ENCODE measurements at regions not wholly inside any gene's neighbourhood (a gene's known extent, or its start where the extent isn't known, plus 50 kb on each side); places are given as distances from the start of the nearest gene placed in this dataset.
A peak's percentile ranks its signal among the peaks of the same experiment; 100 is the strongest.

DNA sequence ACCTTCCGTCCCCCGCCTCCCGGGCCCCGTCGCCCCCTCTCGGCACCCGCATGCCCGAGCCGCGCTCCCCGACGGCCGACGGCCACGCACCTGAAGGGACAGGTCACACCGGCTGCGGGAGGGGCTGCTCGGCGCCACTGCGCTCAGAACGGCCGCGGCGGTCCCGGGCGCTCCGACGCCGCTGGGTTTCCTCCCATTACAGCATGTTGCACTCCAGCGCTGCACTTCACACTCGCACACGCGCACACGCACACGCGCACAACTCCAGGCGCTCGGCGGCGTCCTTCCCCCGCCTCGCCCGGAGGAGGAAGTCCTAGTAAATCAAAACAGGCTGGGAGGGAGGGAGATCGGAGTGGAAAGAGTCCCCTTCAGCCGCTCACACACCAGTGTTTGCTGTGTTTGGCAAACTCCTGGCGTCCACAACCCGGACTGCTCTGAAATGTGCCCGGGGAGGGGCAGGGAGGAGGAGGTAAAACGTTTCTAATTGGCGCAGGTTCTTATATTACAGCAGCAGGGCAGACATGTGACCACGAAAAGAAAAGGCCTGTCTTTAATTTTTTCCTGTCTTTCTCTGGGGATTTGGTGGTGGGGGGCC is 76.7 kb upstream of the VGLL4 start:
- Histone ChIP-seq H4K20me1 (ENCODE audit: control insufficient read depth, extremely low read depth, insufficient read depth, low read length) (peaks cover 2% of the 10 kb centered on the region), H3K9me1 (ENCODE audit: control insufficient read depth, extremely low read depth, insufficient read depth, low read length) (no peaks in the 10 kb centered on the region), H3K4me3 (ENCODE audit: control insufficient read depth in 2 of 3, extremely low read depth in 1 of 3, insufficient read depth in 2 of 3, low read depth in 1 of 3, low read length in 3 of 3) (peak overlapping the region; percentile 79 to 89 (median 88)), H2AFZ (ENCODE audit: control insufficient read depth, low read length) (peak overlapping the region; percentile 87), H3K27me3 (ENCODE audit: control insufficient read depth, extremely low read depth, insufficient read depth, low read length) (peaks cover under 1% of the 10 kb centered on the region), H3K27ac (ENCODE audit: control insufficient read depth, insufficient read depth, low read length) (peak overlapping the region; percentile 86), H3K4me2 (ENCODE audit: control insufficient read depth, extremely low read depth, insufficient read depth, low read depth, low read length) (peak overlapping the region; percentile 94), H3K4me1 (ENCODE audit: control insufficient read depth, extremely low read depth, insufficient read depth, low read length) (peaks cover 33% of the 10 kb centered on the region), H3K9ac (ENCODE audit: control insufficient read depth, extremely low read depth, insufficient read depth, low read length) (peak overlapping the region; percentile 89), H3K36me3 (ENCODE audit: control insufficient read depth in 2 of 2, extremely low read depth in 1 of 2, insufficient read depth in 2 of 2, low read length in 2 of 2) (no peaks in the 10 kb centered on the region), H3K9me3 (ENCODE audit: control insufficient read depth, low read depth, low read length) (no peaks in the 10 kb centered on the region), H3K79me2 (ENCODE audit: control insufficient read depth, insufficient read depth, low read length) (peaks cover 42% of the 10 kb centered on the region)
- TF ChIP-seq, protein P1, sequence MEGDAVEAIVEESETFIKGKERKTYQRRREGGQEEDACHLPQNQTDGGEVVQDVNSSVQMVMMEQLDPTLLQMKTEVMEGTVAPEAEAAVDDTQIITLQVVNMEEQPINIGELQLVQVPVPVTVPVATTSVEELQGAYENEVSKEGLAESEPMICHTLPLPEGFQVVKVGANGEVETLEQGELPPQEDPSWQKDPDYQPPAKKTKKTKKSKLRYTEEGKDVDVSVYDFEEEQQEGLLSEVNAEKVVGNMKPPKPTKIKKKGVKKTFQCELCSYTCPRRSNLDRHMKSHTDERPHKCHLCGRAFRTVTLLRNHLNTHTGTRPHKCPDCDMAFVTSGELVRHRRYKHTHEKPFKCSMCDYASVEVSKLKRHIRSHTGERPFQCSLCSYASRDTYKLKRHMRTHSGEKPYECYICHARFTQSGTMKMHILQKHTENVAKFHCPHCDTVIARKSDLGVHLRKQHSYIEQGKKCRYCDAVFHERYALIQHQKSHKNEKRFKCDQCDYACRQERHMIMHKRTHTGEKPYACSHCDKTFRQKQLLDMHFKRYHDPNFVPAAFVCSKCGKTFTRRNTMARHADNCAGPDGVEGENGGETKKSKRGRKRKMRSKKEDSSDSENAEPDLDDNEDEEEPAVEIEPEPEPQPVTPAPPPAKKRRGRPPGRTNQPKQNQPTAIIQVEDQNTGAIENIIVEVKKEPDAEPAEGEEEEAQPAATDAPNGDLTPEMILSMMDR (optimal IDR thresholded peaks at IDR 0.05 in 1 of 3, IDR thresholded peaks at IDR 0.05 in 1 of 3, conservative IDR thresholded peaks at IDR 0.05 in 1 of 3; ENCODE audit: extremely low read depth in 1 of 3, insufficient read depth in 2 of 3, low read length in 3 of 3) = no peak
- no peak for TF ChIP-seq EZH2 (IDR thresholded peaks at IDR 0.05; ENCODE audit: low read length)
- DNase-seq (ENCODE audit: low read depth, low spot score) = no peak
- dilution Hi-C loops (cut with MboI; ENCODE audit: extremely low pct_ligation_motif_present, low sequenced_read_pairs) = no loop called here
- FAIRE-seq = no peak

DNA sequence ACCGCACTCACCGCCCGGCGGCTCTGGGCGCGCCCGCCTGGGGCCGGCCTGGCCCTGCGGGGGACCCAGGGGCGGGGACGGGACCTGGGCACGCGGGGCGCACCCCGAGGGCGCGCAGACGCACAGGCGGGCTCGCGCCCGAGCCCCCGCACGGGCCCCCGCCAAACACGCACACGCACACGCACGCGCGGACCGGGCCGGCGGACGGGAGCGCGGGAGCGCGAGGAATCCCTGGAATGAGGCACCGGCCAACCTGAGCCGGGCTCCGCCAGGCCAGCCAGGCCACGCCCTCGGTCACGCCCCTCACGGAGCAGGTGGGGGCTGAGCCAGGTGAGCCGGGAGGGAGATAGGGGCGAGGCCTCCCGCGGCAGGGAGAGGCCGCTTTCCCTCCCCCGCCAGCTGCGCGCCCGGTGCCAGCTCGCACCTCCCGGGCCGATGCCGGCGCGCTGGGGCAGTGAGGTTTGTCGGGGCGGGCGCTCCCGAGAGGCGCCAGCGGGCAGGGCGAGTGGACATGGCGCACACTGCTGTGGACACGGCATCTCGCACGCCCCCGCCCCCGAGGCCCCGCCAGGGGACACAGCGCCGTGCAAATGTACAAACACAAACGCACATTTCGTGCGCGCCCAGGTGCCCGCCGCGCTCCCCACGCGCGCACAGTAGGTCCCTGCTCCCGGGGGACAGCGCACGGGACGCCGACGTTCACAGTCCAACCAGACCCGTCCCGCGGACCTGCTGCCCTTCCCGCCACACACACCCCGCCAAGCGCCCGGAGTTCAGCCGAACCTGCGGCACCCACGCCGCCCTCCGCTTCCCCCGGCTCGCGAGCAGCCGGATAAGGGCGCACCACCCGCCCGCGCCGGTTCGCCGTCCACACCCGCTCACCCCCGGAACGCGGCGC is 75.9 kb upstream of the VGLL4 start:
- Histone ChIP-seq H3K4me3 (ENCODE audit: control insufficient read depth in 2 of 3, extremely low read depth in 1 of 3, insufficient read depth in 2 of 3, low read depth in 1 of 3, low read length in 3 of 3) (peak overlapping the region; percentile 79 to 89 (median 88)), H4K20me1 (ENCODE audit: control insufficient read depth, extremely low read depth, insufficient read depth, low read length) (peaks cover 2% of the 10 kb centered on the region), H3K4me2 (ENCODE audit: control insufficient read depth, extremely low read depth, insufficient read depth, low read depth, low read length) (peak overlapping the region; percentile 98), H3K9ac (ENCODE audit: control insufficient read depth, extremely low read depth, insufficient read depth, low read length) (peak overlapping the region; percentile 89), H3K27me3 (ENCODE audit: control insufficient read depth, extremely low read depth, insufficient read depth, low read length) (no peaks in the 10 kb centered on the region), H3K36me3 (ENCODE audit: control insufficient read depth in 2 of 2, extremely low read depth in 1 of 2, insufficient read depth in 2 of 2, low read length in 2 of 2) (no peaks in the 10 kb centered on the region), H3K79me2 (ENCODE audit: control insufficient read depth, insufficient read depth, low read length) (peaks cover 48% of the 10 kb centered on the region), H2AFZ (ENCODE audit: control insufficient read depth, low read length) (peak overlapping the region; percentile 87), H3K27ac (ENCODE audit: control insufficient read depth, insufficient read depth, low read length) (peak overlapping the region; percentile 89), H3K4me1 (ENCODE audit: control insufficient read depth, extremely low read depth, insufficient read depth, low read length) (peaks cover 34% of the 10 kb centered on the region), H3K9me3 (ENCODE audit: control insufficient read depth, low read depth, low read length) (no peaks in the 10 kb centered on the region), H3K9me1 (ENCODE audit: control insufficient read depth, extremely low read depth, insufficient read depth, low read length) (no peaks in the 10 kb centered on the region)
- dilution Hi-C loops (cut with MboI; ENCODE audit: extremely low pct_ligation_motif_present, low sequenced_read_pairs) = no loop called here
- FAIRE-seq = no peak
- TF ChIP-seq, protein P1 (optimal IDR thresholded peaks at IDR 0.05 in 1 of 3, IDR thresholded peaks at IDR 0.05 in 1 of 3, conservative IDR thresholded peaks at IDR 0.05 in 1 of 3; ENCODE audit: extremely low read depth in 1 of 3, insufficient read depth in 2 of 3, low read length in 3 of 3) = peak in 1 of 3 experiments; percentile 2
- TF ChIP-seq EZH2 (IDR thresholded peaks at IDR 0.05; ENCODE audit: low read length) = no peak
- DNase-seq (ENCODE audit: low read depth, low spot score) = no peak

All from keratinocyte (primary cell).